ENCODE measurements at regions not wholly inside any gene's neighbourhood (a gene's known extent, or its start where the extent isn't known, plus 50 kb on each side); places are given as distances from the start of the nearest gene placed in this dataset.

DNA sequence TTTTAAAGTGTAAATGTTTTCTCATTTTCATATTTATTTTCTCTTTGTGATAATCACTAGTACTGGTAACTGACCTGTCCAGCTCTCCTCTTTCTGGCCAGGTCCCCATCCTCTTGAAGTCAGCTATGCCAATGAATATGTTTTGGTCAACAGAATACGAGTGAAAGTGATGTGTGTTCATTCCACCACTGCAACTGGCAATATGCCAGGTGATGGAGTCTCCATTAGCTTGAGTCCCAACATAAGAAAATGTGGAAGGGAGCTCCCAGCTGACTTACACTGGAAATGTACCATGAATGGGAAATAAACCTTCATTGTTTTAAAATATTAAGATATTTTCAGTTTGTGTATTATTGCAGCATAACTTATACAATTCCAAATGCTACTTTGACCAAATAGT, 75.8 kb downstream of the CCDC34 start:
- H3K4me1 ChIP-seq: no peaks in the 10 kb centered on the region
- H3K27me3 ChIP-seq (ENCODE audit: low read depth): no peaks in the 10 kb centered on the region
- no peaks in the 10 kb centered on the region for H3K9me3 ChIP-seq
- no peaks in the 10 kb centered on the region for H3K36me3 ChIP-seq
- intact Hi-C loops (cut with DNase I): no loop called here
- TF ChIP-seq, protein P1, sequence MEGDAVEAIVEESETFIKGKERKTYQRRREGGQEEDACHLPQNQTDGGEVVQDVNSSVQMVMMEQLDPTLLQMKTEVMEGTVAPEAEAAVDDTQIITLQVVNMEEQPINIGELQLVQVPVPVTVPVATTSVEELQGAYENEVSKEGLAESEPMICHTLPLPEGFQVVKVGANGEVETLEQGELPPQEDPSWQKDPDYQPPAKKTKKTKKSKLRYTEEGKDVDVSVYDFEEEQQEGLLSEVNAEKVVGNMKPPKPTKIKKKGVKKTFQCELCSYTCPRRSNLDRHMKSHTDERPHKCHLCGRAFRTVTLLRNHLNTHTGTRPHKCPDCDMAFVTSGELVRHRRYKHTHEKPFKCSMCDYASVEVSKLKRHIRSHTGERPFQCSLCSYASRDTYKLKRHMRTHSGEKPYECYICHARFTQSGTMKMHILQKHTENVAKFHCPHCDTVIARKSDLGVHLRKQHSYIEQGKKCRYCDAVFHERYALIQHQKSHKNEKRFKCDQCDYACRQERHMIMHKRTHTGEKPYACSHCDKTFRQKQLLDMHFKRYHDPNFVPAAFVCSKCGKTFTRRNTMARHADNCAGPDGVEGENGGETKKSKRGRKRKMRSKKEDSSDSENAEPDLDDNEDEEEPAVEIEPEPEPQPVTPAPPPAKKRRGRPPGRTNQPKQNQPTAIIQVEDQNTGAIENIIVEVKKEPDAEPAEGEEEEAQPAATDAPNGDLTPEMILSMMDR (IDR thresholded peaks at IDR 0.05): no peak
- ATAC-seq (no peak), DNase-seq (no peak)
- H3K4me3 ChIP-seq: no peak overlapping the region
- no peak overlapping the region for H3K27ac ChIP-seq

DNA sequence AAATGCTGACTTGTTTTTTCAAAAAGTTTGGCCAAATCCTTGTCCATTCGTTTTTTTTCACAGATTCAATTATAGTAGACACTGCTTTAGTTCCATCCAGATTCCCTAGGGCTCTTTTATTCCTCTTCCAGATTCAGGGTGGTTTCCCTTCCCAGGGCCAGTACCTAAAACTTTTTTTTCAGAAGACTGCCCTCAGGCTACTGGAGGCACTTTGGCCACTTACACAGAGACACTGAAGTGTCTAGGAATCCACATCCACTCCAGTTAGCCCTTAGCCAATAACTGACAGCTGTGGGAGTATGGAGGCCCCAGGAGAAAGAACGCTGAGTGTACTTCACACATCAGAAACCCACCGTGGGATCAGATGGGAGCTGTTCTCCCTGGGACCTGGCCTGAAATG, 77.3 kb downstream of the CCDC34 start:
- Histone ChIP-seq H3K9me3 (no peaks in the 10 kb centered on the region), H3K27me3 (ENCODE audit: low read depth) (no peaks in the 10 kb centered on the region), H3K4me3 (no peak overlapping the region), H3K36me3 (no peaks in the 10 kb centered on the region), H3K4me1 (no peaks in the 10 kb centered on the region), H3K27ac (no peak overlapping the region)
- ATAC-seq (no peak), DNase-seq (no peak)
- intact Hi-C loops (cut with DNase I): no loop called here
- TF ChIP-seq, protein P1 (IDR thresholded peaks at IDR 0.05): no peak

DNA sequence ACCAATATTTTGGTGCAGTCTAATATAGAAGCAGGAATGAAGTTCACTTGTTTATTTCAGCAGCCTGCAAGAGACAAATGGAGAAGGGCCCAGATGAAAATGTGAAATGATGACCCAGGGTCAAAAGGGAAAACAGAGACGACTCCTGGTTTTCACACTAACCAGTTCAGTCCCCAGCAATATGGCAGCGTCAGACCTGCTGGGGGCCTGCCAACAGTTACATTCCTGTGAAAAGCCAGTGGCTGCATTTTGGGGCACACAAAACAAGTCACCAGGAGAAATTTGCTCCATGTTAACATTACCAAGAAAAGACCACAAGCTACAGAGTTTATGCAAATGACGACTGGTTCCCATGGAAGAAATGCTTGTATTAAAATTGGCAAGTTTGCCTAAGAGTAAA, 80.2 kb downstream of the CCDC34 start:
- no peak overlapping the region for H3K4me3 ChIP-seq
- H3K36me3 ChIP-seq: no peaks in the 10 kb centered on the region
- no peaks in the 10 kb centered on the region for H3K4me1 ChIP-seq
- intact Hi-C loops (cut with DNase I): no loop called here
- DNase-seq: no peak
- H3K9me3 ChIP-seq: no peaks in the 10 kb centered on the region
- ATAC-seq: no peak
- no peaks in the 10 kb centered on the region for H3K27me3 ChIP-seq (ENCODE audit: low read depth)
- TF ChIP-seq, protein P1 (IDR thresholded peaks at IDR 0.05): no peak
- H3K27ac ChIP-seq: no peak overlapping the region

DNA sequence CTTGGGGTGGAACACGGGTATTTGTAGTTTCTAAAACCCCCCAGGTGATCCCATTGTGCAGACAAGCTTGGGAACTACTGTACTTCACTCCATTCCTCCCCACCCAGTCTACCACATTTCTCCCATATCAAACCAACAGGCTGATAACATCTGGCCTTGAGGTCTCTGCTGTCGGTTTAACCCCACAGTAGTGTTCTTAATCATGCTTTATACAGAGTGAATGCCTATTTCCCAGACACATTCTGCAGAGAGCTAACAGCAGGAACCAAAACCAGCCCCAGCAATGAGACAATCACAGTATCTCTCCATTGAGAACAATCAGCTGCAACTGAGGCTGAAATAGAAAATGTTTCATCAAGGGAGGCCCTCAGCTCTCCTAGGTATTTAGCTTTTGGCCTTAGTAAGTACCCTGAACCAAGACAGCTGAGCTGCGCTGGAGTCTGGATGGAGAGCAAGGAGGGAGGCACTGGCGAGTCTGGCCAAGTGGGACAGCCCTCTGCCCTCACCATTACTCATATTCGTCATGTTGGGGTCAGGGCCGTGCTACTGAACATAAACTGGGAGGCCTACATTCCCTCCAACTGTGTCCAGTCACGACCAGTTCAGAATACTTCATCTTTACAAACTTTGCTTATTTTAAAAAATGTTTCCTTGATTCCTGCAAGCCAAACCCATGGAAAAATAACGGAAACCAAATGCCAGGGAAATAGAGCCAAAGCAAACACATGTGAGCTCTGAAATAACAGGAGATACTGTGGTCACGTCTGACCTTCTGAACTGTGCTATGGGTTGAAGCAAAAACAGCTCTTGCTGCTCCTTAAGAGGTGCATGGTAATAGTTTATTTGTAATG, 81.0 kb downstream of the CCDC34 start:
- no peaks in the 10 kb centered on the region for H3K27me3 ChIP-seq (ENCODE audit: low read depth)
- peak; percentile 9 to 50 for ATAC-seq
- no peak for DNase-seq
- no peak overlapping the region for H3K27ac ChIP-seq
- H3K9me3 ChIP-seq: no peaks in the 10 kb centered on the region
- no peaks in the 10 kb centered on the region for H3K4me1 ChIP-seq
- no peaks in the 10 kb centered on the region for H3K36me3 ChIP-seq
- intact Hi-C loops (cut with DNase I): no loop called here
- TF ChIP-seq, protein P1 (IDR thresholded peaks at IDR 0.05): no peak
- no peak overlapping the region for H3K4me3 ChIP-seq

DNA sequence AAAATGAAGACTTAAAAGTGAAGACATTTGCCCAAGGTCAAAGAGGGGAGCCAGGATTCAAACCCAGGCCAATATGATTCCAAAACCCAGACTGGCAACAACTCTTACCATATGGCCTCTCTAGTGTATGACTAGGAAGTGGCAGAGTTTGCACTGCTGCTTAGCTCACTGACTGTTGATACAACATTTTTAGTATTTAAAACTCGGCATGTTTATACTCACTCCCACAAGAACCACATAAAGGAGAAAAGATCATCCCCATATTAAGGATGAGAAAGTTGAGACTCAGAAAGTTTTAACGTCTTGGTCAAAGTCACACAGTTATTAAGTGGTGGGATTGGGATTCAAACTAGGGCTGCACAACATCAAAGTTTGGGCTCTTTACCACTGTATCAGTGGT, 81.7 kb downstream of the CCDC34 start:
- Histone ChIP-seq H3K4me1 (no peaks in the 10 kb centered on the region), H3K9me3 (no peaks in the 10 kb centered on the region), H3K4me3 (no peak overlapping the region), H3K36me3 (no peaks in the 10 kb centered on the region), H3K27me3 (ENCODE audit: low read depth) (no peaks in the 10 kb centered on the region), H3K27ac (no peak overlapping the region)
- no peak for ATAC-seq
- TF ChIP-seq, protein P1 (IDR thresholded peaks at IDR 0.05): no peak
- intact Hi-C loops (cut with DNase I): no loop called here
- no peak for DNase-seq
